H1 (cell line): ENCODE measurements at regions not wholly inside any gene's neighbourhood (a gene's known extent, or its start where the extent isn't known, plus 50 kb on each side); places are given as distances from the start of the nearest gene placed in this dataset.

Experiments used
- CTCF ChIA-PET: fragments of 300-600 bp; sonication (Branson Sonifier 250); formaldehyde crosslinking; loops from one replicate; lab custom pipeline; 2021; ENCODE audit not compliant: partially characterized antibody; lab: Charles Lee
- POLR2A ChIA-PET: fragments of 300-600 bp; sonication (Branson Sonifier 250); formaldehyde crosslinking; loops from one replicate; lab custom pipeline; 2021; ENCODE audit warnings: inconsistent platforms; ENCODE audit not compliant: partially characterized antibody; lab: Charles Lee
- DNase-seq, 2 experiments: peaks; one replicate each; pipeline versions ENCODE4 v3.0.0 to v3.0.0-alpha.2; 2010 to 2022; ENCODE audit warnings: low spot score in 2 of 2, low read depth in 1 of 2, mixed read lengths in 1 of 2
- FAIRE-seq: peaks from 2 replicates; lab custom pipeline; 2011; peaks lifted over from hg19 to GRCh38; lab: Jason Lieb, UNC
- H2AFZ ChIP-seq: 2 replicates; pipeline ENCODE4 v1.8.1; 2012; ENCODE audit warnings: low read length, inconsistent platforms
- H2AK5ac ChIP-seq: 2 replicates; pipeline ENCODE4 v1.6.1; 2013; ENCODE audit warnings: low read depth, low read length
- H2BK120ac ChIP-seq: replicated peaks from 2 replicates; pipeline ENCODE3; 2013; ENCODE audit warnings: low read depth, low read length, inconsistent platforms
- H2BK12ac ChIP-seq: 2 replicates; pipeline ENCODE4 v1.6.1; 2013; ENCODE audit warnings: low read depth, low read length
- H2BK15ac ChIP-seq: 2 replicates; pipeline ENCODE4 v1.6.1; 2013; ENCODE audit warnings: low read length
- H2BK20ac ChIP-seq: 2 replicates; pipeline ENCODE4 v1.6.1; 2013; ENCODE audit warnings: low read length
- H2BK5ac ChIP-seq: 2 replicates; pipeline ENCODE4 v1.6.1; 2013; ENCODE audit warnings: low read depth, low read length
- H3K14ac ChIP-seq: 2 replicates; pipeline ENCODE4 v1.6.1; 2013; ENCODE audit warnings: inconsistent platforms; ENCODE audit not compliant: insufficient read length
- H3K18ac ChIP-seq: 2 replicates; pipeline ENCODE4 v1.6.1; 2013; ENCODE audit warnings: low read length; ENCODE audit errors: extremely low read depth
- H3K23ac ChIP-seq: 2 replicates; pipeline ENCODE4 v1.6.1; 2013; ENCODE audit warnings: inconsistent platforms; ENCODE audit not compliant: insufficient read length
- H3K23me2 ChIP-seq: 2 replicates; pipeline ENCODE4 v1.6.1; 2013; ENCODE audit warnings: low read depth, low read length
- H3K27ac ChIP-seq: 2 replicates; pipeline ENCODE4 v1.6.1; 2011; ENCODE audit warnings: low read depth, low read length, inconsistent platforms
- H3K27me3 ChIP-seq, 4 experiments: replicated peaks in 1 of 4; 1 replicate in 1 of 4; 2 replicates in 3 of 4; pipeline versions ENCODE4 v1.6.1 to v1.8.1; 2011 to 2013; ENCODE audit warnings: low read length in 3 of 4, mild to moderate bottlenecking in 3 of 4, inconsistent platforms in 2 of 4, mixed read lengths in 2 of 4, moderate library complexity in 1 of 4; ENCODE audit not compliant: control insufficient read depth in 3 of 4, insufficient read depth in 3 of 4; ENCODE audit errors: extremely low read depth in 1 of 4
- H3K36me3 ChIP-seq, 4 experiments: 2 replicates each; pipeline versions ENCODE4 v1.6.1 to v1.8.1; 2011 to 2013; ENCODE audit warnings: mild to moderate bottlenecking in 4 of 4, low read length in 3 of 4, moderate library complexity in 2 of 4, control low read depth in 1 of 4, inconsistent platforms in 1 of 4; ENCODE audit not compliant: insufficient read depth in 4 of 4, control insufficient read depth in 2 of 4
- H3K4ac ChIP-seq: replicated peaks from 2 replicates; pipeline ENCODE3; 2013; ENCODE audit warnings: low read length, low read depth, mixed read lengths, inconsistent platforms; ENCODE audit not compliant: insufficient read length
- H3K4me1 ChIP-seq, 4 experiments: replicated peaks in 1 of 4; 1 replicate in 1 of 4; 2 replicates in 3 of 4; pipeline versions ENCODE4 v1.6.1 to v1.8.1; 2011 to 2013; ENCODE audit warnings: low read length in 3 of 4, inconsistent platforms in 2 of 4, mixed read lengths in 1 of 4; ENCODE audit not compliant: insufficient read depth in 4 of 4, control insufficient read depth in 3 of 4
- H3K4me2 ChIP-seq, 2 experiments: 2 replicates each; pipeline versions ENCODE4 v1.6.1 to v1.8.1; 2011 to 2013; ENCODE audit warnings: low read depth in 2 of 2, low read length in 2 of 2, control low read depth in 1 of 2, inconsistent platforms in 1 of 2, mild to moderate bottlenecking in 1 of 2; ENCODE audit not compliant: insufficient read depth in 1 of 2
- H3K4me3 ChIP-seq, 4 experiments: fragments of 200-600, 300-600 bp in 1 of 4; sonication (generic), shearing (Covaris generic), sonication (Bioruptor Twin) in 1 of 4; 2 replicates each; pipeline versions ENCODE4 v1.5.1 to v1.8.1; 2011 to 2016; ENCODE audit warnings: low read length in 4 of 4, low read depth in 3 of 4, control low read depth in 2 of 4, inconsistent platforms in 2 of 4, mild to moderate bottlenecking in 2 of 4, mixed read lengths in 1 of 4, moderate library complexity in 1 of 4; ENCODE audit not compliant: insufficient read depth in 2 of 4; ENCODE audit errors: extremely low read depth in 1 of 4
- H3K56ac ChIP-seq: replicated peaks from 2 replicates; pipeline ENCODE3; 2013; ENCODE audit warnings: low read depth, mild to moderate bottlenecking, mixed read lengths, low read length, inconsistent platforms; ENCODE audit not compliant: insufficient read length
- H3K79me1 ChIP-seq: 2 replicates; pipeline ENCODE4 v1.6.1; 2013; ENCODE audit warnings: low read depth, low read length, control low read depth
- H3K79me2 ChIP-seq, 2 experiments: 2 replicates each; pipeline versions ENCODE4 v1.6.1 to v1.8.1; 2012 to 2013; ENCODE audit warnings: low read length in 2 of 2, mild to moderate bottlenecking in 2 of 2, inconsistent platforms in 1 of 2; ENCODE audit not compliant: insufficient read depth in 2 of 2, control insufficient read depth in 1 of 2
- H3K9ac ChIP-seq, 4 experiments: replicated peaks in 1 of 4; 1 replicate in 1 of 4; 2 replicates in 3 of 4; pipeline versions ENCODE4 v1.6.1 to v1.8.1; 2011 to 2013; ENCODE audit warnings: low read depth in 3 of 4, low read length in 3 of 4, control low read depth in 2 of 4, mild to moderate bottlenecking in 2 of 4, moderate library complexity in 2 of 4, inconsistent platforms in 1 of 4; ENCODE audit errors: extremely low read depth in 1 of 4
- H3K9me3 ChIP-seq, 2 experiments: 2 replicates each; pipeline versions ENCODE4 v1.6.1 to v1.8.1; 2012 to 2013; ENCODE audit warnings: mild to moderate bottlenecking in 2 of 2, moderate library complexity in 2 of 2, control low read depth in 1 of 2, inconsistent platforms in 1 of 2, low read depth in 1 of 2, low read length in 1 of 2, mixed read lengths in 1 of 2; ENCODE audit not compliant: insufficient read depth in 2 of 2
- H4K20me1 ChIP-seq, 2 experiments: replicated peaks in 1 of 2; 2 replicates each; pipeline versions ENCODE3 to v1.8.1; 2011 to 2013; ENCODE audit warnings: inconsistent platforms in 2 of 2, low read length in 2 of 2, mild to moderate bottlenecking in 1 of 2; ENCODE audit not compliant: insufficient read depth in 2 of 2, control insufficient read depth in 1 of 2
- H4K5ac ChIP-seq: 2 replicates; pipeline ENCODE4 v1.6.1; 2013; ENCODE audit warnings: low read length, low read depth, mixed read lengths, inconsistent platforms; ENCODE audit not compliant: insufficient read length
- H4K8ac ChIP-seq: 2 replicates; pipeline ENCODE4 v1.8.0; 2013; ENCODE audit warnings: mild to moderate bottlenecking, moderate library complexity, low read length, inconsistent platforms; ENCODE audit not compliant: insufficient read depth; ENCODE audit errors: extremely low read depth
- H4K91ac ChIP-seq: replicated peaks from 2 replicates; pipeline ENCODE3; 2013; ENCODE audit warnings: low read length, mixed read lengths, inconsistent platforms; ENCODE audit not compliant: insufficient read length
- ATF3 ChIP-seq: IDR thresholded peaks from 2 replicates; pipeline ENCODE4 v1.6.1; 2011; ENCODE audit warnings: low read depth, mild to moderate bottlenecking, low read length; ENCODE audit not compliant: insufficient read depth
- GABPA ChIP-seq: IDR thresholded peaks from 2 replicates; pipeline ENCODE4 v1.6.1; 2011; ENCODE audit warnings: mild to moderate bottlenecking, low read length, moderate library complexity, borderline replicate concordance; ENCODE audit not compliant: insufficient read depth
- NRF1 ChIP-seq: IDR thresholded peaks from 2 replicates; pipeline ENCODE4 v1.6.1; 2011; ENCODE audit warnings: mild to moderate bottlenecking, low read depth, low read length, improper control_type of control experiment
- PHF8 ChIP-seq: fragments of 200-600 bp; sonication (generic); conservative IDR thresholded peaks from 2 replicates; pipeline ENCODE4 v1.7.1; 2012; ENCODE audit warnings: low read depth, mild to moderate bottlenecking, inconsistent platforms, low read length, moderate library complexity
- RAD21 ChIP-seq, 2 experiments: IDR thresholded peaks in 1 of 2; conservative IDR thresholded peaks in 1 of 2; 2 replicates each; pipeline ENCODE4 v1.6.1; 2011; ENCODE audit warnings: low read depth in 2 of 2, low read length in 2 of 2, improper control_type of control experiment in 1 of 2, inconsistent platforms in 1 of 2, mild to moderate bottlenecking in 1 of 2, moderate library complexity in 1 of 2
- SAP30 ChIP-seq: fragments of 300-600 bp; sonication (generic); IDR thresholded peaks from 2 replicates; pipeline ENCODE4 v1.7.1; 2012; ENCODE audit warnings: low read length, moderate library complexity, mild to moderate bottlenecking, inconsistent platforms; ENCODE audit not compliant: insufficient read depth, insufficient replicate concordance
- SIN3A ChIP-seq, 2 experiments: IDR thresholded peaks in 1 of 2; conservative IDR thresholded peaks in 1 of 2; 2 replicates each; pipeline ENCODE4 v1.6.1; 2011 to 2012; ENCODE audit warnings: low read length in 2 of 2, improper control_type of control experiment in 1 of 2, low read depth in 1 of 2, mild to moderate bottlenecking in 1 of 2
- SP1 ChIP-seq: IDR thresholded peaks from 2 replicates; pipeline ENCODE4 v1.6.1; 2011; ENCODE audit warnings: low read depth, low read length
- SRF ChIP-seq: IDR thresholded peaks from 2 replicates; pipeline ENCODE4 v1.6.1; 2011; ENCODE audit warnings: mild to moderate bottlenecking, low read depth, low read length, moderate library complexity
- TEAD4 ChIP-seq: IDR thresholded peaks from 2 replicates; pipeline ENCODE4 v1.6.1; 2012; ENCODE audit warnings: low read depth, low read length, inconsistent platforms, mixed read lengths
- WGBS, 2 experiments: shearing (Covaris generic) in 1 of 2; methylation state at CpG; one replicate each; pipeline versions ENCODE4 v1.1.6 to v1.1.7; 2013 to 2015; ENCODE audit warnings: low lambda C conversion rate in 2 of 2, mixed read lengths in 2 of 2, inconsistent platforms in 1 of 2, low coverage in 1 of 2, missing lambda C conversion rate in 1 of 2; ENCODE audit not compliant: insufficient replicate concordance in 2 of 2, insufficient coverage in 1 of 2, insufficient read length in 1 of 2; ENCODE audit errors: extremely low coverage in 1 of 2, missing lambda C conversion rate in 1 of 2; 5-methylcytosine and 5-hydroxymethylcytosine counted together
- TF ChIP-seq, protein P1 (sequence below), 3 experiments: IDR thresholded peaks; 1 replicate in 2 of 3; 2 replicates in 1 of 3; pipeline versions ENCODE4 v1.5.1 to v1.6.1; 2011; ENCODE audit warnings: low read length in 3 of 3, mild to moderate bottlenecking in 3 of 3, inconsistent platforms in 2 of 3, low read depth in 1 of 3, moderate library complexity in 1 of 3; ENCODE audit not compliant: insufficient read depth in 1 of 3; ENCODE audit errors: control extremely low read depth in 1 of 3

GRCh38 chr16:35560637-35560984 is 2101.2 kb downstream of the TP53TG3F start:
- no peak overlapping the region for H4K5ac ChIP-seq
- no peak overlapping the region for H3K4me2 ChIP-seq
- no peak overlapping the region for H2BK20ac ChIP-seq
- H3K4me3 ChIP-seq = no peak overlapping the region
- WGBS, 2 experiments = 93% methylated on average over 6 of the region's 6 CpGs; no CpG with 5 or more reads in 1 of the 2 experiments
- H3K9me3 ChIP-seq = peaks cover 88 to 95% of the 10 kb centered on the region in 2 experiments
- no peaks in the 10 kb centered on the region for H3K27me3 ChIP-seq
- DNase-seq (no peak), FAIRE-seq (no peak)
- H3K9ac ChIP-seq = no peak overlapping the region
- no peaks in the 10 kb centered on the region for H4K20me1 ChIP-seq
- no peak overlapping the region for H3K27ac ChIP-seq
- no peak overlapping the region for H3K56ac ChIP-seq
- CTCF ChIA-PET = no interaction called here
- no peak overlapping the region for H2AFZ ChIP-seq
- H3K23me2 ChIP-seq = no peaks in the 10 kb centered on the region
- no peaks in the 10 kb centered on the region for H3K79me2 ChIP-seq
- H3K79me1 ChIP-seq = no peaks in the 10 kb centered on the region
- no peak overlapping the region for H2AK5ac ChIP-seq
- no peak overlapping the region for H2BK15ac ChIP-seq
- H4K8ac ChIP-seq = no peak overlapping the region
- no peak overlapping the region for H3K4ac ChIP-seq
- no peak overlapping the region for H3K18ac ChIP-seq
- no peak overlapping the region for H4K91ac ChIP-seq
- no peak overlapping the region for H2BK120ac ChIP-seq
- H2BK12ac ChIP-seq = no peak overlapping the region
- POLR2A ChIA-PET = no interaction called here
- no peaks in the 10 kb centered on the region for H3K36me3 ChIP-seq
- no peak overlapping the region for H3K14ac ChIP-seq
- H2BK5ac ChIP-seq = no peak overlapping the region
- no peaks in the 10 kb centered on the region for H3K4me1 ChIP-seq
- H3K23ac ChIP-seq = no peak overlapping the region
- TF ChIP-seq SIN3A (conservative IDR thresholded peaks at IDR 0.05 in 1 of 2, IDR thresholded peaks at IDR 0.05 in 1 of 2; ENCODE audit: low read depth in 1 of 2, low read length in 2 of 2) (no peak), RAD21 (IDR thresholded peaks at IDR 0.05 in 1 of 2, conservative IDR thresholded peaks at IDR 0.05 in 1 of 2; ENCODE audit: low read depth in 2 of 2, low read length in 2 of 2) (no peak), ATF3 (no peak), TEAD4 (no peak), SP1 (no peak), NRF1 (no peak), SRF (no peak), GABPA (no peak), SAP30 (no peak), PHF8 (no peak)
- TF ChIP-seq, protein P1, sequence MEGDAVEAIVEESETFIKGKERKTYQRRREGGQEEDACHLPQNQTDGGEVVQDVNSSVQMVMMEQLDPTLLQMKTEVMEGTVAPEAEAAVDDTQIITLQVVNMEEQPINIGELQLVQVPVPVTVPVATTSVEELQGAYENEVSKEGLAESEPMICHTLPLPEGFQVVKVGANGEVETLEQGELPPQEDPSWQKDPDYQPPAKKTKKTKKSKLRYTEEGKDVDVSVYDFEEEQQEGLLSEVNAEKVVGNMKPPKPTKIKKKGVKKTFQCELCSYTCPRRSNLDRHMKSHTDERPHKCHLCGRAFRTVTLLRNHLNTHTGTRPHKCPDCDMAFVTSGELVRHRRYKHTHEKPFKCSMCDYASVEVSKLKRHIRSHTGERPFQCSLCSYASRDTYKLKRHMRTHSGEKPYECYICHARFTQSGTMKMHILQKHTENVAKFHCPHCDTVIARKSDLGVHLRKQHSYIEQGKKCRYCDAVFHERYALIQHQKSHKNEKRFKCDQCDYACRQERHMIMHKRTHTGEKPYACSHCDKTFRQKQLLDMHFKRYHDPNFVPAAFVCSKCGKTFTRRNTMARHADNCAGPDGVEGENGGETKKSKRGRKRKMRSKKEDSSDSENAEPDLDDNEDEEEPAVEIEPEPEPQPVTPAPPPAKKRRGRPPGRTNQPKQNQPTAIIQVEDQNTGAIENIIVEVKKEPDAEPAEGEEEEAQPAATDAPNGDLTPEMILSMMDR (IDR thresholded peaks at IDR 0.05; ENCODE audit: control extremely low read depth in 1 of 3, insufficient read depth in 1 of 3, low read depth in 1 of 3, low read length in 3 of 3) = no peak
